ENCODE measurements at regions not wholly inside any gene's neighbourhood (a gene's known extent, or its start where the extent isn't known, plus 50 kb on each side); places are given as distances from the start of the nearest gene placed in this dataset.

DNA sequence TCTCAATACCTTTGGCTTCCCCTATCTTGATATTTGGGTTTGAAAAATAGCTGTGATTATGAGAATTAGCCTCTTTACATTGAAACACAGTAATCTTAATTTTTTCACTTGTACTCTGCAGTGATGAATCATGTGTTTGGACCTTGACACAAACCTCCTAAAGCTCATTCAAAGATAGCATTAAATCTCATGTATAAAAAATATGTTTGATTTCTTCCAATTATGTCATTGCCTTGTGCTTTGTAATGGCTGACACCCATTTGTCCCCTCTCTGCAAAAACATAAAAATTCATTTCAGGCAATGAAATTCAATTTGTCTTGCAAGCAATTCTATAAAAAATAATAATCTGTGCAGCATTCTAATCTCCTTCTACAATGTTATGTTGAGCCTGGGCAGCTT is 422.4 kb upstream of the BOD1L1 start:
- Histone ChIP-seq H3K9me3 (no peaks in the 10 kb centered on the region), H3K4me3 (no peak overlapping the region), H3K27ac (no peak overlapping the region), H3K4me1 (no peaks in the 10 kb centered on the region), H3K27me3 (no peaks in the 10 kb centered on the region), H3K36me3 (no peaks in the 10 kb centered on the region)
- DNase-seq, result no peak
- intact Hi-C loops (cut with DNase I; ENCODE audit: low total_unique reads), result no loop called here
- TF ChIP-seq, protein P1, sequence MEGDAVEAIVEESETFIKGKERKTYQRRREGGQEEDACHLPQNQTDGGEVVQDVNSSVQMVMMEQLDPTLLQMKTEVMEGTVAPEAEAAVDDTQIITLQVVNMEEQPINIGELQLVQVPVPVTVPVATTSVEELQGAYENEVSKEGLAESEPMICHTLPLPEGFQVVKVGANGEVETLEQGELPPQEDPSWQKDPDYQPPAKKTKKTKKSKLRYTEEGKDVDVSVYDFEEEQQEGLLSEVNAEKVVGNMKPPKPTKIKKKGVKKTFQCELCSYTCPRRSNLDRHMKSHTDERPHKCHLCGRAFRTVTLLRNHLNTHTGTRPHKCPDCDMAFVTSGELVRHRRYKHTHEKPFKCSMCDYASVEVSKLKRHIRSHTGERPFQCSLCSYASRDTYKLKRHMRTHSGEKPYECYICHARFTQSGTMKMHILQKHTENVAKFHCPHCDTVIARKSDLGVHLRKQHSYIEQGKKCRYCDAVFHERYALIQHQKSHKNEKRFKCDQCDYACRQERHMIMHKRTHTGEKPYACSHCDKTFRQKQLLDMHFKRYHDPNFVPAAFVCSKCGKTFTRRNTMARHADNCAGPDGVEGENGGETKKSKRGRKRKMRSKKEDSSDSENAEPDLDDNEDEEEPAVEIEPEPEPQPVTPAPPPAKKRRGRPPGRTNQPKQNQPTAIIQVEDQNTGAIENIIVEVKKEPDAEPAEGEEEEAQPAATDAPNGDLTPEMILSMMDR (IDR thresholded peaks at IDR 0.05), result no peak

- TF ChIP-seq, protein P1 (IDR thresholded peaks at IDR 0.05), result no peak
- no peak for DNase-seq
- no peak overlapping the region for H3K27ac ChIP-seq
- no peaks in the 10 kb centered on the region for H3K9me3 ChIP-seq
- H3K36me3 ChIP-seq, result no peaks in the 10 kb centered on the region
- intact Hi-C loops (cut with DNase I; ENCODE audit: low total_unique reads), result no loop called here
- H3K27me3 ChIP-seq, result no peaks in the 10 kb centered on the region
- H3K4me3 ChIP-seq, result no peak overlapping the region
- H3K4me1 ChIP-seq, result no peaks in the 10 kb centered on the region
These were observed 425.8 kb upstream of the BOD1L1 start for GRCh38 chr4:14053291-14053690.

DNA sequence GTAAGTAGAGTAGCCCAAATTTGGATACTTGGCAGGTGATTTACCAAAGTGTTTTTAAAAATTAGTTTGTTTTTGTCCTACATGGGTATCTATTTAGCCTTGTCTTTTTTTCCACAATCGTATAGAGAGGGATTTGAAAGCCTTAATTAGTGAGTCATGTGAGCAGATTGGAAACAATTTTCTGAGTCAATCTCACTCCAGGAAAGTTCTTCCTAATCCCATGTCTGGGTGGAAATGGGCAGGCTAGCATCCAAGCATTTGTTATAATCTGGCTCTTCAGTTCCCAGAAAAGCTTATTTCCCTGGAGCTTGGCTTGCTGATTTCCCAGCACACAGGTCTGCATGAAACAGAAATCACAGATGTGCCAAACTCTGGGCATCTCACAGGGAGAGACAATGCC is 426.9 kb upstream of the BOD1L1 start:
- Histone ChIP-seq H3K27ac (no peak overlapping the region), H3K27me3 (no peaks in the 10 kb centered on the region), H3K4me1 (no peaks in the 10 kb centered on the region), H3K4me3 (no peak overlapping the region), H3K36me3 (no peaks in the 10 kb centered on the region), H3K9me3 (no peaks in the 10 kb centered on the region)
- no peak for DNase-seq
- intact Hi-C loops (cut with DNase I; ENCODE audit: low total_unique reads), result no loop called here
- TF ChIP-seq, protein P1 (IDR thresholded peaks at IDR 0.05), result no peak

- Histone ChIP-seq H3K27me3 (no peaks in the 10 kb centered on the region), H3K4me1 (no peaks in the 10 kb centered on the region), H3K9me3 (no peaks in the 10 kb centered on the region), H3K4me3 (no peak overlapping the region), H3K27ac (no peak overlapping the region), H3K36me3 (no peaks in the 10 kb centered on the region)
- TF ChIP-seq, protein P1 (IDR thresholded peaks at IDR 0.05), result no peak
- no peak for DNase-seq
- intact Hi-C loops (cut with DNase I; ENCODE audit: low total_unique reads), result no loop called here
These were observed 431.5 kb upstream of the BOD1L1 start for GRCh38 chr4:14059006-14059405.

- intact Hi-C loops (cut with DNase I; ENCODE audit: low total_unique reads), result no loop called here
- TF ChIP-seq, protein P1 (IDR thresholded peaks at IDR 0.05), result no peak
These were observed 437.5 kb upstream of the BOD1L1 start for GRCh38 chr4:14064984-14065383.

DNA sequence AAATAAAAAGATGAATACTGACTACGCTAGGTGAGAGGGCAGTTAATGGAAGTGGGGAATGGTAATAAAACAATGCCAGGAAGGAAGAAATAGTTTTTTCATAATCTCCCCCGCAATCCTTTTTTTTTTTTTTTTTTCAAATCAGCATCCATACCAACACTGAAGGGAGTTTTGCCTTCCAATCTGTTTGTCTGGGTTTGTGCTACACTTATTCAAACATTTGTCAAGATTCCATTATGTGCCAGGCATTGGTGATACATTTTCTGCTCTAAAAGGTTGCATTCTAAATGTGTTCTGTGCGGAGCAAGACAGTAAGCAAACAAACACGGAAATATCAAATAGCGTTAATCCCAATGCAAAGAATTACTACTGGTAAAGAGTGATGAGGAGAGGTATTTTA is 437.9 kb upstream of the BOD1L1 start:
- no peaks in the 10 kb centered on the region for H3K27me3 ChIP-seq
- H3K27ac ChIP-seq, result no peak overlapping the region
- intact Hi-C loops (cut with DNase I; ENCODE audit: low total_unique reads), result no loop called here
- H3K4me1 ChIP-seq, result no peaks in the 10 kb centered on the region
- TF ChIP-seq, protein P1 (IDR thresholded peaks at IDR 0.05), result no peak
- H3K36me3 ChIP-seq, result no peaks in the 10 kb centered on the region
- H3K9me3 ChIP-seq, result no peaks in the 10 kb centered on the region
- H3K4me3 ChIP-seq, result no peak overlapping the region
- DNase-seq, result no peak

More at GRCh38 chr4:14064984-14065383, 437.5 kb upstream of the BOD1L1 start:
- H3K27ac ChIP-seq, result no peak overlapping the region
- no peaks in the 10 kb centered on the region for H3K36me3 ChIP-seq
- H3K9me3 ChIP-seq, result no peaks in the 10 kb centered on the region
- H3K4me3 ChIP-seq, result no peak overlapping the region
- H3K27me3 ChIP-seq, result no peaks in the 10 kb centered on the region
- no peak for DNase-seq
- H3K4me1 ChIP-seq, result no peaks in the 10 kb centered on the region

All from tibial artery (tissue), 4 donors.